Neural progenitor cell (in vitro differentiated cells): ENCODE measurements at regions not wholly inside any gene's neighbourhood (a gene's known extent, or its start where the extent isn't known, plus 50 kb on each side); places are given as distances from the start of the nearest gene placed in this dataset.

Experiments used
- DNase-seq: peaks from one replicate; pipeline ENCODE4 v3.0.0-alpha.2; 2016; ENCODE audit warnings: low spot score
- H2AFZ ChIP-seq: fragments of 200-600 bp; sonication (generic); replicated peaks from 2 replicates; pipeline ENCODE4 v1.6.1; 2016; ENCODE audit warnings: antibody characterized with exemption
- H3F3A ChIP-seq: fragments of 200-600 bp; sonication (generic); 2 replicates; pipeline ENCODE4 v1.6.1; 2016; ENCODE audit warnings: antibody characterized with exemption, low read depth
- H3K27ac ChIP-seq: fragments of 200-600 bp; sonication (generic); 2 replicates; pipeline ENCODE4 v1.5.1; 2016; ENCODE audit warnings: mild to moderate bottlenecking
- H3K27me3 ChIP-seq: fragments of 200-600 bp; sonication (generic); 2 replicates; pipeline ENCODE4 v1.6.1; 2016; ENCODE audit warnings: mild to moderate bottlenecking, moderate library complexity
- H3K36me3 ChIP-seq: fragments of 200-600 bp; sonication (generic); 2 replicates; pipeline ENCODE4 v1.5.1; 2016
- H3K4me1 ChIP-seq: fragments of 200-600 bp; sonication (generic); 2 replicates; pipeline ENCODE4 v1.6.1; 2016; ENCODE audit warnings: mixed run types
- H3K4me2 ChIP-seq: fragments of 200-600 bp; sonication (generic); 2 replicates; pipeline ENCODE4 v1.6.1; 2016
- H3K4me3 ChIP-seq: fragments of 200-600 bp; sonication (generic); 2 replicates; pipeline ENCODE4 v1.5.1; 2016
- H3K79me2 ChIP-seq: fragments of 200-600 bp; sonication (generic); 2 replicates; pipeline ENCODE4 v1.6.1; 2016; ENCODE audit warnings: low read depth
- H3K9ac ChIP-seq: fragments of 200-600 bp; sonication (generic); 2 replicates; pipeline ENCODE4 v1.6.1; 2016
- H3K9me3 ChIP-seq: fragments of 200-600 bp; sonication (generic); 2 replicates; pipeline ENCODE4 v1.5.1; 2016; ENCODE audit warnings: low read depth
- H4K20me1 ChIP-seq: fragments of 200-600 bp; sonication (generic); 2 replicates; pipeline ENCODE4 v1.6.1; 2016; ENCODE audit warnings: low read depth
- H3K27ac Mint-ChIP-seq: 3 replicates; pipeline ENCODE4 v1.8.0; 2021; ENCODE audit warnings: mixed read lengths
- H3K27me3 Mint-ChIP-seq: 2 replicates; pipeline ENCODE4 v1.8.0; 2022; ENCODE audit warnings: low read depth, mild to moderate bottlenecking, inconsistent platforms, moderate library complexity, mixed read lengths; ENCODE audit not compliant: insufficient read depth
- H3K36me3 Mint-ChIP-seq: 3 replicates; pipeline ENCODE4 v1.8.0; 2021; ENCODE audit warnings: mixed read lengths
- H3K4me1 Mint-ChIP-seq: 3 replicates; pipeline ENCODE4 v1.8.0; 2021; ENCODE audit warnings: mixed read lengths
- H3K4me3 Mint-ChIP-seq: 3 replicates; pipeline ENCODE4 v1.8.0; 2021; ENCODE audit warnings: mild to moderate bottlenecking, moderate library complexity, mixed read lengths
- H3K9me3 Mint-ChIP-seq: 3 replicates; pipeline ENCODE4 v1.8.0; 2020; ENCODE audit warnings: mixed read lengths
- EZH2 ChIP-seq: fragments of 200-600 bp; sonication (generic); IDR thresholded peaks from 2 replicates; pipeline ENCODE4 v1.6.1; 2017; ENCODE audit warnings: antibody characterized with exemption, mild to moderate bottlenecking, moderate library complexity
- EZH2phosphoT487 ChIP-seq: fragments of 200-600 bp; sonication (generic); IDR thresholded peaks from 2 replicates; pipeline ENCODE4 v1.6.1; 2017; ENCODE audit warnings: antibody characterized with exemption
- TF ChIP-seq, protein P1 (sequence below): fragments of 200-600 bp; sonication (generic); IDR thresholded peaks from 2 replicates; pipeline ENCODE4 v1.5.1; 2017; ENCODE audit warnings: antibody characterized with exemption, mild to moderate bottlenecking

DNA sequence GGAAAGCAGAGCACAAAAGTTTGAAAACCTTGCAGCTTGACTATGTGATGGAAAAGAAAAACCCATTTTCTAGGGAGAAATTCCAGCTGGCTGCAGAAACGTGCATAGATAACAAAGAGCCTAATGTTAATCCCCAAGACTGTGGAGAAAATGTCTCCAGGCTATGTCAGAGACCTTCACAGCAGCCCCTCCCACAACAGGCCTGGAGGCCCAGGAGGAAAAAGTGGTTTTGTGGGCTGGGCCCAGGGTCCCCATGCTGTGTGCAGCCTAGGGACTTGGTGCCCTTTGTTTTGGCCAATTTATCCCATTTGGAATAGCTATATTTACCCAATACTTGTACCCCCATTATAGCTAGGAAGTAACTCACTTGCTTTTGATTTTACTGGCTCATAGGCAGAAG lies 484.1 kb upstream of the HTR1E start:
- no peaks in the 10 kb centered on the region for H3K27me3 ChIP-seq
- no peak overlapping the region for H3K4me3 Mint-ChIP-seq

DNA sequence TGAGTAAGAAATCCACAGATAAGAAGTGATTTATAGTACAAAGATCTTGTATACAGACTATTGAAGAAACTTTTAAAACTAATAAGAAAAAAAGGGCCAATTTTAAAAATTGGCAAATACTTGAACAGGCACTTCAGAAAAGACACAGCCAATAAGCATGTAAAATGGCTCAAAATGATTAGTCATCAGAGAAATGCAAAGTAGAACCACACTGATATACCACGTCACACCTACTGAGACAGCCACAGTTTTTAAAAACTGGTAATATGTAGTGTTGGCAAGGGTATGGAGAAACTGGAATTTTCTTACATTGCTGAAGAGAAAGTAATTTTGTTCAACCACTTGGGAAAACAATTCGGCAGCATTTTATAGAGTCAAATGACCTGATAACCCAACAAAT lies 488.9 kb upstream of the HTR1E start:
- Mint-ChIP-seq H3K4me1 (no peaks in the 10 kb centered on the region), H3K4me3 (no peak overlapping the region), H3K36me3 (no peaks in the 10 kb centered on the region), H3K9me3 (peaks cover 14% of the 10 kb centered on the region), H3K27me3 (peaks cover 3% of the 10 kb centered on the region), H3K27ac (no peak overlapping the region)
- TF ChIP-seq EZH2phosphoT487 (no peak), EZH2 (no peak)
- TF ChIP-seq, protein P1, sequence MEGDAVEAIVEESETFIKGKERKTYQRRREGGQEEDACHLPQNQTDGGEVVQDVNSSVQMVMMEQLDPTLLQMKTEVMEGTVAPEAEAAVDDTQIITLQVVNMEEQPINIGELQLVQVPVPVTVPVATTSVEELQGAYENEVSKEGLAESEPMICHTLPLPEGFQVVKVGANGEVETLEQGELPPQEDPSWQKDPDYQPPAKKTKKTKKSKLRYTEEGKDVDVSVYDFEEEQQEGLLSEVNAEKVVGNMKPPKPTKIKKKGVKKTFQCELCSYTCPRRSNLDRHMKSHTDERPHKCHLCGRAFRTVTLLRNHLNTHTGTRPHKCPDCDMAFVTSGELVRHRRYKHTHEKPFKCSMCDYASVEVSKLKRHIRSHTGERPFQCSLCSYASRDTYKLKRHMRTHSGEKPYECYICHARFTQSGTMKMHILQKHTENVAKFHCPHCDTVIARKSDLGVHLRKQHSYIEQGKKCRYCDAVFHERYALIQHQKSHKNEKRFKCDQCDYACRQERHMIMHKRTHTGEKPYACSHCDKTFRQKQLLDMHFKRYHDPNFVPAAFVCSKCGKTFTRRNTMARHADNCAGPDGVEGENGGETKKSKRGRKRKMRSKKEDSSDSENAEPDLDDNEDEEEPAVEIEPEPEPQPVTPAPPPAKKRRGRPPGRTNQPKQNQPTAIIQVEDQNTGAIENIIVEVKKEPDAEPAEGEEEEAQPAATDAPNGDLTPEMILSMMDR = no peak
- Histone ChIP-seq H3K4me1 (no peaks in the 10 kb centered on the region), H3K27ac (no peak overlapping the region), H4K20me1 (no peaks in the 10 kb centered on the region), H2AFZ (no peak overlapping the region), H3K79me2 (no peaks in the 10 kb centered on the region), H3K4me3 (no peak overlapping the region), H3K27me3 (no peaks in the 10 kb centered on the region), H3K9ac (no peak overlapping the region), H3K36me3 (no peaks in the 10 kb centered on the region), H3K4me2 (no peak overlapping the region), H3F3A (no peaks in the 10 kb centered on the region), H3K9me3 (no peaks in the 10 kb centered on the region)
- DNase-seq = no peak

More for the DNA sequence above, 484.1 kb upstream of the HTR1E start:
- H3K4me3 ChIP-seq = no peak overlapping the region
- Mint-ChIP-seq H3K9me3 (peaks cover 12% of the 10 kb centered on the region), H3K4me1 (no peaks in the 10 kb centered on the region), H3K27ac (no peak overlapping the region), H3K27me3 (no peaks in the 10 kb centered on the region), H3K36me3 (peaks cover 1% of the 10 kb centered on the region)
- no peaks in the 10 kb centered on the region for H3K36me3 ChIP-seq
- no peak overlapping the region for H3K9ac ChIP-seq
- H3K4me2 ChIP-seq = no peak overlapping the region
- H3K27ac ChIP-seq = no peak overlapping the region
- H4K20me1 ChIP-seq = no peaks in the 10 kb centered on the region
- no peak for DNase-seq
- no peaks in the 10 kb centered on the region for H3K79me2 ChIP-seq
- no peak overlapping the region for H2AFZ ChIP-seq
- H3K4me1 ChIP-seq = no peaks in the 10 kb centered on the region
- no peaks in the 10 kb centered on the region for H3F3A ChIP-seq
- TF ChIP-seq EZH2 (no peak), EZH2phosphoT487 (no peak)
- TF ChIP-seq, protein P1 = no peak
- H3K9me3 ChIP-seq = no peaks in the 10 kb centered on the region

DNA sequence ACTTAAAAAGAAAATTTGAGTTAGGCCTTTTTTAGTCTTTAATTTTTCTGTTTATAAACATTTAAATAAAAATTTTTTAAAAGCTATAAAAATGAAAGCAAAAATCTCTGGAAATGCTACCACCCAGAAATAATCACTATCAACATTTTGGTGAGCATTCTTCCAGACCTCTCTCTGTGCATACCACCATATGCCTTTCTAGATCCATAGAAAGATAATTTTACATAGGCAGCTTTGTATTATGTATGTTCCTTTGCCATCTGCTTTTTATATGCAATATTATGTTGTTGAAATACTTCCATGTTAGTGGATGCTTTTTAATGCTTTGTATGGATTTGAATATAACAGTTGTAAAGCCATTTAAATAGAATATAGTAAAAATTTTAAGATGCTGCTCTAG lies 496.7 kb upstream of the HTR1E start:
- TF ChIP-seq, protein P1 = no peak
- TF ChIP-seq EZH2 = no peak
- TF ChIP-seq EZH2phosphoT487 = no peak
- H3K4me3 ChIP-seq = no peak overlapping the region
- Mint-ChIP-seq H3K27ac (no peak overlapping the region), H3K4me3 (no peak overlapping the region), H3K9me3 (no peaks in the 10 kb centered on the region), H3K4me1 (peaks cover 6% of the 10 kb centered on the region), H3K27me3 (no peaks in the 10 kb centered on the region), H3K36me3 (no peaks in the 10 kb centered on the region)
- H3K36me3 ChIP-seq = no peaks in the 10 kb centered on the region
- H3K9ac ChIP-seq = no peak overlapping the region
- H3K9me3 ChIP-seq = no peaks in the 10 kb centered on the region
- no peak overlapping the region for H3K27ac ChIP-seq
- no peak for DNase-seq
- no peaks in the 10 kb centered on the region for H3F3A ChIP-seq
- H2AFZ ChIP-seq = no peak overlapping the region
- no peaks in the 10 kb centered on the region for H3K27me3 ChIP-seq
- H4K20me1 ChIP-seq = no peaks in the 10 kb centered on the region
- no peaks in the 10 kb centered on the region for H3K79me2 ChIP-seq
- H3K4me2 ChIP-seq = no peak overlapping the region
- no peaks in the 10 kb centered on the region for H3K4me1 ChIP-seq

DNA sequence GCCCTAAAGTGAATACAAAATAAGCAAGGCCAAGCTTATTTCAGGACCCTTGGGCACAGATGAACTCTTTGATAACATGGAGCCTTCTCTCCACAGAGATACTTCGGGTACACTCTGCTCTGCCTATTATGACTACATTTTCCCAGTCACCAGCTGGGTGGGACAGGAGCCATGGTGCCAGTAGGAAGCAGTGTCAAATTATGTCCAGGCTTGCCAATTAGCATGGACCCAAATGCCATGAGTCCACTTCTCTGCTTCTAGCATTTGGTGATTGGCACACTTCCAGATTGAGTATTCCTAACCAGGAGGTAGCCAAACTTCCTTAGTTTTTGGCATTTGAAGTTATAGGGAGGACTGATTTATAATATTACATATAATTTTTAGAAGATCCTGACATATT lies 513.8 kb upstream of the HTR1E start:
- H3K9me3 ChIP-seq = no peaks in the 10 kb centered on the region
- Mint-ChIP-seq H3K4me3 (no peak overlapping the region), H3K27ac (no peak overlapping the region), H3K27me3 (peaks cover 2% of the 10 kb centered on the region), H3K36me3 (no peaks in the 10 kb centered on the region), H3K4me1 (no peaks in the 10 kb centered on the region), H3K9me3 (no peaks in the 10 kb centered on the region)
- H3K4me3 ChIP-seq = no peak overlapping the region
- H3K4me1 ChIP-seq = no peaks in the 10 kb centered on the region
- H3K27ac ChIP-seq = no peak overlapping the region
- no peak for DNase-seq
- no peak overlapping the region for H3K4me2 ChIP-seq
- no peaks in the 10 kb centered on the region for H3K27me3 ChIP-seq
- no peak overlapping the region for H3K9ac ChIP-seq
- no peaks in the 10 kb centered on the region for H3K36me3 ChIP-seq
- no peak overlapping the region for H2AFZ ChIP-seq
- no peaks in the 10 kb centered on the region for H4K20me1 ChIP-seq
- TF ChIP-seq EZH2phosphoT487 = no peak
- TF ChIP-seq EZH2 = no peak
- TF ChIP-seq, protein P1 = no peak
- H3F3A ChIP-seq = no peaks in the 10 kb centered on the region
- H3K79me2 ChIP-seq = no peaks in the 10 kb centered on the region
